ENCODE measurements at regions not wholly inside any gene's neighbourhood (a gene's known extent, or its start where the extent isn't known, plus 50 kb on each side); places are given as distances from the start of the nearest gene placed in this dataset.

- TF ChIP-seq CTCF (IDR thresholded peaks at IDR 0.05 in 8 of 11, conservative IDR thresholded peaks at IDR 0.05 in 3 of 11) (no peak), POLR2A (IDR thresholded peaks at IDR 0.05) (no peak)
These were observed 882.7 kb upstream of the ARRDC3 start for GRCh38 chr5:92265804-92266203.

Data from spleen (tissue), 7 donors.